NCI-H1436 (cell line): ENCODE measurements at regions not wholly inside any gene's neighbourhood (a gene's known extent, or its start where the extent isn't known, plus 50 kb on each side); places are given as distances from the start of the nearest gene placed in this dataset.

Source experiments
- DNase-seq: peaks from one replicate; lab custom pipeline; 2025; lab: John Stamatoyannopoulos, UW

- peak; percentile 44 for DNase-seq
Observed at GRCh38 chr2:105449076-105449475, 50.2 kb upstream of the FHL2 start.
